Activated naive CD4-positive, alpha-beta T cell treated with anti-CD3 and anti-CD28 coated beads, Interleukin-2, amount 50 U/mL, for 16 hours (primary cell): ENCODE measurements at regions not wholly inside any gene's neighbourhood (a gene's known extent, or its start where the extent isn't known, plus 50 kb on each side); places are given as distances from the start of the nearest gene placed in this dataset.
"Not testable (repeated sequence)": the region's sequence is repeated elsewhere in the genome, so short reads cannot be mapped to it uniquely, and the experiment has no call there.

Experiments used
- DNase-seq: peaks from one replicate; pipeline ENCODE4 v3.0.0-alpha.2; 2020

DNA sequence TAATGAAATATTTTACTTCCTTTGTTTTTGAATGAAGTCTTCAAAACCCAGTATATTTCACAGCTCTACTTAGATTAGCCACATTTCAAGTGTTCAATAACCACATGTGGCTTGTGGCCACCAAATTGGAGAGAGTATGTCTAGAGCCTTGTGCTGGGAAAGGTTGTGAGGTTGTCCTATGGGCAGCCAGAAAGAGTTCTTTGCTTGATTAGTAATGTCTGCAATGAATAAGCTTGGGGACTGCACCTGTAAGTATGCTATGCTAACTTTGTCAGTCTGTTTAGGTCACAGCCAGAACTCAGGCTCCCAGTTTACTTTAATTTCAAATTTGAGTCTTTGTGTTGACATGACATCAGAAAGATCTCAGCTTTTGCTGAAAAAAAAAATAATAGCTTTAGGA lies 294.9 kb upstream of the SOX14 start:
- no peak for DNase-seq

- no peak for DNase-seq
Observed at GRCh38 chr3:137471130-137471529, 293.0 kb upstream of the SOX14 start.

DNA sequence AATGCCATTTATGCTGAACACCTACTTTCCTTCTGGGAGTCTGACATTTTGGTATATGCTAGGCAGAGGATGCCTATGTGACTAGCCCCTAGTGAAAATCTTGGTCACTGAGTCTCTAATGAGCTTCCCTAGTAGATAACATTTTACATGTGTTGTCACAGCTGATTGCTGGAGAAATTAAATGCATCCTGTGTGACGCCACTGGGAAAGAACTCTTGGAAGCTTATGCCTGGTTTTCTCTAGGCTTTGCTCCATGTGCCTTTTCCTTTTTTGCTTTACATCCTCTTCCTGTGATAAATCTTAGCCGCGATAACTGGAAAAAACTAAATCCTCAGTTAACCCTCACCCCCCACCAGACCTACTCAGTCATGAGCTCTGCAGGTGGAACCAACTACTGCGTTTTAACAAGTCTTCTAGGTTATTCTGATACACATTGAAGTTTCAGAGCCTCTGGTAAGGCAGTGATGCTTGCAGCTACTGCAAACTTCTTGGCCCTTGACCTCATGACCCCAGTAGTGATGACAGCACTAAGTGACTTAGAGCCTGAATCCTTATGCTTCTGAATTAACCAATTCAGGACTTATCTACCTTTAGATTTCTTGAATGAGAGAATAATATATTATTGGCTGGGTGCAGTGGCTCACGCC lies 292.4 kb upstream of the SOX14 start:
- DNase-seq = no peak

DNA sequence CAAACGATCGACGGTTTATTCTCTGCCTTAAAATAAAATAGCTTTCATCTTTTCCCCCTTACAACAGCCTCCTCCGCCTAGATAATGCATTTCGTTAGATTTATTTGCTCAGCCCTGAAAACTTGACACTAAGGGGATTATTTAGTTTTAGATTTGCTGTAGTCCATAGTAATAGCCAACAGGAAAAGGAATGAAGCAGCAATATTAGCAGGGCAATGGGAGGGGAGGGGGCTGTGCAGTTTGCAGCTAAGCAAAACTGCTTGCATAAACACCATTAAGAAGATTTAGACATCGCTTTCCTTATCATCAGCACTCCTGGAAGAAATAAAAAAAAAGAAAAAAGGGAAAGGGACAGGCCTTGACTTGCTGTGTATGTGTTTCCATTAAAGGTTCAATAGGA lies 286.5 kb upstream of the SOX14 start:
- DNase-seq = no peak

DNA sequence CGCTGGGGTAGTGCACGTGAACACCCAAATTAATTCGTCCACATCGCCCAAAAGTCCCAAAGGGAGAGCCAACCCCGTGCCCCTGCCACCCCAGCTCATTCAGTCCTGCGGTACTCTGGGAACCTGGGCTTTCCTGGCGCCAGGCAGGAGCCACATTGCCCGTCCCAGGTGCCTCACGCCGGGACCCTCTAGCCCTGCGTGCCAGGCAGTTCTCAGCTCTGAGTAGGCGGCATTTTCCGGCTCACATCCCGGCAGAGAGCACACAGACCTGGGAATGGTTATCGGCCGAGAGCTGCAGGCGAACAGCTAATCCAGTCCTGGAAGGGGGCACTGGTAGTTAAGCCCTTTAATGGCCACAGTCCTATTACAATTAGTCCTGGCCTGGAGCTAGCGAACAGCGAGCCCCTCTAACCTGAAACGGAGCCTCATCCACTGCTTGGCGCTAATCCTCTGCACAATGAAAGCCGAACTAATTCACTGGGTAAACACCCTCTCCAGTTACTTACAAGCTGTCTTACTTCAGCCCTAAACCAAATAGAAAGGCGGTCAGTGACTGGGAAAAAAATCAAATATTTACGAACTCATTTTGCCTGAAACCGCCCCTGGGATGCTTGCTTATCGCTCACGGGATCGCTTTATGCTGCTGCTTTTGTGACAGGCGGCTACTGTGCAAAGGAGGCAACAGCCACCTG lies 254.6 kb upstream of the SOX14 start:
- no peak for DNase-seq

DNA sequence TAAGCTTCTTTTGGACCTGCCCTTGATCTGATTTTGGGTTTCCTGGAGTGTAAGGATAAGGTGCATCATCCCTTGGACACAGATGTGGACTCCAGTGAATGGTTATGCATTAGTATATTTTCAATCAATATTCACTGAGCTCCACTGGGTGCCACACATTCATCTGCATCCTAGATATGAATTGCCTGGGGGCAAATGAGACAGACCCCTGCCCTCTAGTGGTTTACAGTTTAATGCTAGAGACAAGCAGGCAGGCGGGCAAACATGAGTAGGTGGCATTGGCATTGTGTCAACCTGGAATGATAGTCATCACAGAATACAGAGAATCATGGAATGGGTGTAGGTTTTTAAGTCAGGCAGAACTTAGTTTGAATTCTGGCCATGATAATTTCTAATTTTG lies 252.5 kb upstream of the SOX14 start:
- DNase-seq = no peak

DNA sequence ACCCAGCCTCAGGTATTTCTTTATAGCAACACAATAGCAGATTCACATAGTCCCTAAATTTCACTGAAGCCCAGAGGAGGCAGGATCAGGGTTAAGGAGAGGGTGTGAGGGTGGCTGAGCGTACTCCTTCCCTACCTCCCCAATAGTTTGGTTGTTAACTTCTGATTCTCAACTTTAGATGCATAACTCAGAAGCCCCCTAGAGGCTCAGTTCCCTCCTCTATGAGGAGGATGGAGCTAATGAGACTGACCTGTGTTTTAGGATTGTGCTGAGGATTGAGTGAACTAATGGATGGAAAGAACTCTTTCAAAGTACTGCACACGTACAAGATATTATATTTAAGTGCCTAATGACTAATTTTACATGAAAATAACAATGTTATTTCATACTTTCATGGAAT lies 249.3 kb upstream of the SOX14 start:
- DNase-seq = no peak

DNA sequence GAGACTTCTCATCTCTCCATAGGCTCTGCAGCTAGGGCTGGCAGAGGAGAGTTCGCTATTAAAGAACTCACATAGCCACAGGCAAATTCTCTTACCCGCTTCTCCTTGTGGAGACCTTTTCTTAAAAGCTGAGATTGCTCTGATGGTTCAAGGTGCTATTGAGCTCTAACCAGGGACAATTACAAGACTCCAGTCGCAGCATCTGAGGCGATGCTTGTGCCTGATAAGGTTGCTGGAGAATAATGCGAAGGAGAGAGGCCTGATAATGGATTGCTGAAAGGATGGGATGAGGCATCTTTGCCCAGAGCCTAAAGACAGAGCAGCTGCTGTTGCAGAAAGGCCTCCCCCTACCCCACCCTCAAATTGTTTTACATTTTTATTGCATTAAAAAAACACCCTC lies 244.5 kb upstream of the SOX14 start:
- no peak for DNase-seq

DNA sequence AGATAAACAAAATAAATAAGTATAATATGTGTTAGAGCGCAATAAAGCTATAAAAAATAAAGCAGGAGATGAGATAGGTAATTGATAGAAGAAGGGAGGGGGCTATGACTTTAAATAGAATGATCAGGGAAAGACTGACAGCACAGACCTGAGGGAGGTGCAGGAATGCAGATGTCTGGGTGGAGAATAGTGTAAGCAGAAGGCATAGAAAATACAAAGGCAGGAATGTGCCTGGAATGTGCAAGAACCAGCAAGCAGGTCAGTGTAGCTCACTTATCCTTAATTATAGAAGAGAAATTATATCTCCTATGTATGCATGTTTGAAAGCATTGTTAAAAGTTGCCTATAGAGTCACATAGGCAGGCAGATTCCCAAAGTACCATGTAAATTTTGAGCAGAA lies 239.4 kb upstream of the SOX14 start:
- no peak for DNase-seq

DNA sequence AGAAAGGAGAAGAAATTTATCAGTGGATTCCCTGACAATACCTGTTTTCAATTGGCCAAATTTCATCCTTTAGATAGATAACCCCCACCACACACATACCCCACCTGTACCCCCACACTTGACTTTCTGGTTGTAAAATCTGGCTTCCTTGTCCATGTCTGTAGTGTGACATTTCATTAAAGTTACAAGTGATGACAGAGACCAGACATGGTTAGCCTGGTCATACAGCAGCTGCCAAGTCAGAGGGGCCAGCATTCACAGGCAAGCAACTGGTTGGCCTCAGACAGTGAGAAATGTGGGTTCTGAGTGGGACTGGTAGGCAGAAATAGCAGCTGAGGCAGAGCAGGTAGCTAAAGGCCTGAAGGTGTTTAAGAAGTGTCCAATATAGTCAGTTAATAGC lies 238.6 kb upstream of the SOX14 start:
- DNase-seq = no peak

DNA sequence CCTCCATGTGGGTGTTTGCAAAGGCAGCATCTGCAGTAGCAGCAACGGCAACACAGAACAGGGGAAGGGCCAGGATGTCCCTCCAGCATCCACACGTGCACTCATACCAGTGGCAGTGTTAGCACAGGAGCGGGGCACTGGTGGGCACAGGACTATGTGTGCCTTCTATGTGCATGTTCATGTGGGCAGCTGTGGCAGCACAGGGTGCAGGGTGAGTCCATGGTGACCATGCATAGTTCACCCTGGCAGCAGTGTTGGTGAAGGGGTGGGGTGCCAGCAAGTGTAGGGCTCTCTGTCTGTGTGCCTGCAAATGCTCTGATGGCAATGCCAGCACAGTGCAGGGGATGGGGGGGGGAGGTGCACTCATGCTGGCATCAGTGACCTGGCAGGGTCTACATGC lies 222.1 kb upstream of the SOX14 start:
- no peak for DNase-seq

GRCh38 chr3:137554242-137554641 lies 209.9 kb upstream of the SOX14 start:
- no peak for DNase-seq

GRCh38 chr3:137568880-137569279 lies 195.2 kb upstream of the SOX14 start:
- DNase-seq = no peak

DNA sequence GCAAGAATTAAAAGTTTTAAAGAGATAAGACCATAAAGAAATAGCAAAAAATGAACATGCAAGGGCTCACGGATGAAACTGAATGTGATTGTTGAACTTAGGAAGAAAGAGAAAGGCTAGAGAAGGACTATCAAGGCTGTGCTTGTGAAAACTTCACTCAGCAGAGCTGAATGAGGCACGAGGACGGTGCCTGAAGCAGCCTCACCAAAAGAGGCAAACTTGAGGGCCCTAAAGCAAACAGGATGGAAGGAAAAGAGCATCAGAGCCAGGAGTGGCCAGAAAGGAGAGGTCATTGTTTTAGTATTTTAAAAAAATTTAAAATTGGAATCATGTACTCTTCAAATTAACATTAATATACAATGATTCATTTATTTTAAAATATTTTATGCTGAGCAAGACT lies 191.2 kb upstream of the SOX14 start:
- no peak for DNase-seq

DNA sequence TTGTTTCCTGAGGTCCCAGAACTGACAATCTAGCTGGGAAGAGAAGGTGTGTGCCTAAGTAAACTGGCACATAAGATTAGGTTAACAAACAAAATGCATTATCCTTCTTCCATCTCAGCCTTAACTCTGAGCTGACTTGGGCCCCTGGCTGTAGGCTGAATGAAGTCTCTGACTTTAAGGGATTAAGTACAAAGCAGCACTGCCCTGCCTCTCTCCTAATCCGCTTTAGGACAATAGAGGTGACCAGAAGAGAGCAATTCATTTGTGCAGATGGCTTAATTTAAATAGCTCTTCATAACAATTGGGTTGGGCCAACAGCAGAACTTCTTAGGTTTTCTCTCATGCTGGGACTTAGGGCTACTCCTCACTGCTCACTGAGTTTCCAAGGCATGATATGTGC lies 181.6 kb upstream of the SOX14 start:
- no peak for DNase-seq

GRCh38 chr3:137583256-137583655 lies 180.9 kb upstream of the SOX14 start:
- no peak for DNase-seq

DNA sequence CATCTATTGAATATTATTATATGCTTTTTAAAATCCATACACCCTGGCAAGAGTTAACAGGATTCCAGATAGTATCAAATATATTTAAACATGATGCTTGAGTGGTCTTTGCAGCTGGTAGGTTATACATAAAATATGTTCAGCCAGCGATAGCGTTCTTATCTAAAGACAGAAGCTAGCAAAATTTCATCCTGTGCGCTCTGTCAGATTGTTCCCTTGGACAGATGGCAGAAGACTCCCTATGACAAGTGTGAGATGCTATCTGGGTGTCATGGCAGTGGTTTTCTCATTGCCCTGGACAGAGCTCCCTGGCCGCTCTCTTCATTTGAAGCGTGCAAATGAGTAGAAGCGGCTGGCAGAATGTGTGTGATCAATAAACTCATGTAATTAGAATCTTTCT lies 175.2 kb upstream of the SOX14 start:
- DNase-seq = no peak

DNA sequence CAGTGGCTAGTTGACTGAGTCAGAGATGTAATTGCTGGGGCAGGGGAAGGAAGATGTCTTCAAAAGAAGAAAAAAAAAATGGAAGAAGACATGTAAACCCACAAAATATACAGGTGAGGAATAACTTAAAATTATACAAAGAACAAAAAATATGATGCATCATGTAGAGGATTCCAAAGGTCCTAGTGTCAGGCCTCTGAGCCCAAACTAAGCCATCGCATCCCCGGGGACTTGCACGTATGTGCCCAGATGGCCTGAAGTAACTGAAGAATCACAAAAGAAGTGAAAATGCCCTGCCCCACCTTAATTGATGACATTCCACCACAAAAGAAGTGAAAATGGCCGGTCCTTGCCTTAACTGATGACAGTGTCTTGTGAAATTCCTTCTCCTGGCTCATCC lies 168.7 kb upstream of the SOX14 start:
- not testable (repeated sequence) for DNase-seq

GRCh38 chr3:137610723-137611122 lies 153.4 kb upstream of the SOX14 start:
- DNase-seq = no peak

DNA sequence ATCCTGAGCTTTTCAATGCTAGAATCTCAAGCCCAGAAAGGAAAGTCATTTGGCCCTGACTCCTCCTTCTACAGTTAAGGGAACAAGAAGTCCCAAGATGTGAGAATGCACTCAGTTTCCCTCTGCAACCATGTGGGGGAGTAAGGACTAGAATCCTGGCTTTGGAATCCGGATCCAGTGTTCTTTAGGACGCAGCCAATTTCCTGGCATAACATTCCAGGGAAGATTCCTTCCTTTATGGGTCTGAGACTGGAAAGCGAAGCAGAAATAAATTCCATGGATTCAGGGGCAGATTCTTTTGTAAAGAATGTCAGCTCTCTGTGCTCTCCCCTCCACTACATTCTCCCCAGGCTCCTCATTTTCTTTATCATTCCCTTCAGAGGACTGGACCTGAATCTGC lies 151.8 kb upstream of the SOX14 start:
- DNase-seq = no peak

- no peak for DNase-seq
Observed at GRCh38 chr3:137615659-137616418, 148.3 kb upstream of the SOX14 start.

GRCh38 chr3:137641879-137642704 lies 122.0 kb upstream of the SOX14 start:
- DNase-seq = no peak

- DNase-seq = no peak
Observed at GRCh38 chr3:137642831-137643230, 121.3 kb upstream of the SOX14 start.
